ENCODE measurements at regions not wholly inside any gene's neighbourhood (a gene's known extent, or its start where the extent isn't known, plus 50 kb on each side); places are given as distances from the start of the nearest gene placed in this dataset.
"Not testable (repeated sequence)": the region's sequence is repeated elsewhere in the genome, so short reads cannot be mapped to it uniquely, and the experiment has no call there.

DNA sequence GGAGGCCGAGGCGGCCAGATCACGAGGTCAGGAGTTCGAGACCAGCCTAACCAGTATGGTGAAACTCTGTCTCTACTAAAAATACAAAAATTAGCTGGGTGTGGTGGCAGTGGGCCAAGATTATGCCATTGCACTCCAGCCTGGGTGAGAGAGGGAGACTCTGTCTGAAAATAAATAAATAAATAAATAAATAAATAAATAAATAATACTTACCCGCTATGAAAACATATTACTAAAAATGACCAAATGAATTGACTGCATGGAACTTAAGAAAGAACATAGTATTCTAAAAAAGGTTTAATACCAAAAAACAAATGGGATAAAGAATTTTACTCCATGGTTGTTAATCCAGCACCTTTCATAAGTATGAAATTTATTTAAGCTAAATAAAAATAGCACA, 305.0 kb downstream of the GATA3 start:
- Histone ChIP-seq H3K4me3 (ENCODE audit: low read length) (no peak overlapping the region), H3K36me3 (ENCODE audit: insufficient read depth, low read depth, low read length) (no peaks in the 10 kb centered on the region), H3K27ac (ENCODE audit: low read length) (no peak overlapping the region), H3K9me3 (ENCODE audit: insufficient read depth, low read depth, low read length) (no peaks in the 10 kb centered on the region), H3K9ac (ENCODE audit: low read depth, low read length) (no peak overlapping the region), H3K27me3 (ENCODE audit: insufficient read depth, low read length) (no peaks in the 10 kb centered on the region), H3K4me1 (ENCODE audit: insufficient read depth, low read length) (no peaks in the 10 kb centered on the region)

DNA sequence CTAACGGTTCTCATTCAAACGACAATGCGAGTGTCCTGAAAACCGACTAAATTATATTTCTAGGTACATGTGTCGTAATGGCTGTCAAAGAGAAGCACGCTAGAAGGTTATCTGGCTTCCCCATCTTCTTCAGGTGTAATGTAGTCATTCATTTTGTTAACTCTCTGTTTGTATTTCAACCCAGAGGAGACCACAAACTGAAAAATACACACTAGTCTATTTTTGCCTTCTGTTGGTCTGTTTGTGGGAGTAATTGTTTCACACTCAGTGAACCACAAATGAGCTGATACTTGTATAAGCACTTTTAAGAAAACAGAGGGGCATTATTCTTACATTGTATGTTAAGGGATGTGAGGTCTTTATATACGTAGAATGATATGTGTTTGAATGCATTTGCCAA, 305.9 kb downstream of the GATA3 start:
- H3K4me3 ChIP-seq (ENCODE audit: low read length): no peak overlapping the region
- no peak overlapping the region for H3K27ac ChIP-seq (ENCODE audit: low read length)
- no peaks in the 10 kb centered on the region for H3K36me3 ChIP-seq (ENCODE audit: insufficient read depth, low read depth, low read length)
- H3K9ac ChIP-seq (ENCODE audit: low read depth, low read length): no peak overlapping the region
- no peaks in the 10 kb centered on the region for H3K4me1 ChIP-seq (ENCODE audit: insufficient read depth, low read length)
- no peaks in the 10 kb centered on the region for H3K9me3 ChIP-seq (ENCODE audit: insufficient read depth, low read depth, low read length)
- H3K27me3 ChIP-seq (ENCODE audit: insufficient read depth, low read length): no peaks in the 10 kb centered on the region

DNA sequence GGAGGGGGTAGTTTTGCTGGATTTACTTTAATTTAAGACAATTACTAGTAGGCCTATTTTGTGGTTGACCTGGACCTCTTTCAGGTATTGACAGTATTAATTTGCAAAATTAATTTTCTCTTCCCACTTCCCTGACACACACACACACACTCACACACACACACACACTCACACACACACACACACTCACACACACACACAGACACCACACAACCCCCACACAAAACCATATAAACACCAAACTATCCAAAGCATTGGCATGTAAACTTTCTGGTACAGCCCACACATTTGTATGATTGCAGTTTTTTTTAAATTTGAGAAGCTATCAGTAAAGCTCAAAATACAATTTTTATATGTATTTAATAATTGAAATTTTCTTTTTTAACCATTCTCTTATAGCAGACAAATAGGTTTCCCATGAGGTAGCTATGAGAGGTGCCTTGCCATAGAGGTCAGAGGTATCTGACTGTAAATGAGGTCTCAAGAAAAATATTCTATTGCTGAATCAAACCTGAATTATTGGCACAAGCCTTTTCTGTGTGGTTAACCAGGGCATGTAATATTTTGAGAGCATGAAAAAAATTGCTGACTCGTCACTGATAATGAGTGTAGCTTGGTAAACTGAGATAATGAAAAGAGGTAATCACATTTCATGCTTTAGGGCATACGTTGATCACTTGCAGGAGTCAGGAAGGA, 306.5 kb downstream of the GATA3 start:
- no peaks in the 10 kb centered on the region for H3K4me1 ChIP-seq (ENCODE audit: insufficient read depth, low read length)

DNA sequence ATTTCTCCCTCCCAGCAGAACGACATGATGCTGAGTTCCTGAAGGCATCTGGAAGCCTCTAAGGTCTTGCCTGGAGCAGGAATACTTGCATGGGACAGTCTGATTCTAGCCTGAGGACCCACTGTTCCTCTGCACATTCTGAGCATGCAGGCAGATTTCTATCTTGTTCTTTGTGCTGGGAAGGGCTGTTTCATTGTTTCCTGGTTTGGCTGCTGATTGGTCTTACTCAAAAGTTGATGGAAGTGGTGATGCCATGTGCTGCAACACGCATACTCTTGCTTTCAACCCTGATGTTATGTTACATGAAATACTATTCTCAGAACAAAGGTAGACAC, 307.0 kb downstream of the GATA3 start:
- H3K4me3 ChIP-seq (ENCODE audit: low read length): no peak overlapping the region
- no peaks in the 10 kb centered on the region for H3K27me3 ChIP-seq (ENCODE audit: insufficient read depth, low read length)
- no peaks in the 10 kb centered on the region for H3K9me3 ChIP-seq (ENCODE audit: insufficient read depth, low read depth, low read length)
- H3K9ac ChIP-seq (ENCODE audit: low read depth, low read length): no peak overlapping the region
- H3K36me3 ChIP-seq (ENCODE audit: insufficient read depth, low read depth, low read length): no peaks in the 10 kb centered on the region
- H3K27ac ChIP-seq (ENCODE audit: low read length): no peak overlapping the region
- no peaks in the 10 kb centered on the region for H3K4me1 ChIP-seq (ENCODE audit: insufficient read depth, low read length)

More for the DNA sequence above, 306.5 kb downstream of the GATA3 start:
- Histone ChIP-seq H3K27me3 (ENCODE audit: insufficient read depth, low read length) (no peaks in the 10 kb centered on the region), H3K27ac (ENCODE audit: low read length) (no peak overlapping the region), H3K9me3 (ENCODE audit: insufficient read depth, low read depth, low read length) (no peaks in the 10 kb centered on the region), H3K4me3 (ENCODE audit: low read length) (no peak overlapping the region), H3K9ac (ENCODE audit: low read depth, low read length) (no peak overlapping the region), H3K36me3 (ENCODE audit: insufficient read depth, low read depth, low read length) (no peaks in the 10 kb centered on the region)

DNA sequence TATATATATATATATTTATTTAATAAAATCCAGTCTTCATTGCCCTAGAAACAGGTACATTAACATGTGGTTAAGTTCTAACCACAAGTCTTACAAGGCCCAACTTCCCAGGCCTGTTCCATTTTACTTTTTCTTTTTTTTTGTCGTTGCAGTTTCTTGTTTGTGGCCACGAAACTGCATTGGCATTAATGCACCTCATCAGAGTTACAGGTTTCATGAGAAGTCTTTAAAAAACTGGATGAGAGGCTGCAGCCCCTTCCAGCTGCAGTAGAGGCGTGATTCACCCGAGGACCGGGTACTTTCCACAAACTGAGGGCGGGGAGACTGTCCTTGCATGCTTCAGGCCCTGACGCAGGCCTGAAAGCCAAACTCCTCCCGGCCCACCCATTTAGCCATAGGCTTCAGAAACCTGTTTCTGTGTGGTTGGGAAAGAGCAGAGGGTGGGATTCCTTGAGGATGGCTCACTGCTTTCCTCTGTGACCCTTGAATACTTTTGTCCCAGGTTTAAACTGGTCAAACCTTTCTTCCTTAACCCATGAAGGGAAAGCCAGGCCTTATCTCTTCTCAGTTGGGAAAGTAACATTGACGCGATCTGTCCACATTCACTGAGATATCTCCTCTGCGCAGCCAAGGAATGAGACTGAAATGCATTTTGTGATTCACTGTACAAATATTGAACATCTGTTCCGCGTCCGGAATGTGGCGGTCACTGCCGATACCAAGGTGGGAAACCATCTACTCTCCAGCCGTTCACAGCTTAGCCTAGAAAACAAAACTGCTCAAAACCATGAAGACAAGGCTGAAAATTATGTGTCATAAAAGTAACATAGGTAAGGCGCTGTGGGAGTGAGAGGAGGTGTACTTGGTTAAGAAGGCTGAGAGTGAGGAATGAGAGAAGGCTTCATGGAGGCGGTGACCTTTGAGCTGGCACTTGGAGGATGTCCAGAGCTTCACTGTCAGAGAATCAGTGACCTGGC, 311.7 kb downstream of the GATA3 start:
- Histone ChIP-seq H3K9me3 (ENCODE audit: insufficient read depth, low read depth, low read length) (no peaks in the 10 kb centered on the region), H3K27me3 (ENCODE audit: insufficient read depth, low read length) (no peaks in the 10 kb centered on the region), H3K27ac (ENCODE audit: low read length) (no peak overlapping the region), H3K4me3 (ENCODE audit: low read length) (no peak overlapping the region), H3K9ac (ENCODE audit: low read depth, low read length) (no peak overlapping the region), H3K36me3 (ENCODE audit: insufficient read depth, low read depth, low read length) (no peaks in the 10 kb centered on the region), H3K4me1 (ENCODE audit: insufficient read depth, low read length) (no peaks in the 10 kb centered on the region)

DNA sequence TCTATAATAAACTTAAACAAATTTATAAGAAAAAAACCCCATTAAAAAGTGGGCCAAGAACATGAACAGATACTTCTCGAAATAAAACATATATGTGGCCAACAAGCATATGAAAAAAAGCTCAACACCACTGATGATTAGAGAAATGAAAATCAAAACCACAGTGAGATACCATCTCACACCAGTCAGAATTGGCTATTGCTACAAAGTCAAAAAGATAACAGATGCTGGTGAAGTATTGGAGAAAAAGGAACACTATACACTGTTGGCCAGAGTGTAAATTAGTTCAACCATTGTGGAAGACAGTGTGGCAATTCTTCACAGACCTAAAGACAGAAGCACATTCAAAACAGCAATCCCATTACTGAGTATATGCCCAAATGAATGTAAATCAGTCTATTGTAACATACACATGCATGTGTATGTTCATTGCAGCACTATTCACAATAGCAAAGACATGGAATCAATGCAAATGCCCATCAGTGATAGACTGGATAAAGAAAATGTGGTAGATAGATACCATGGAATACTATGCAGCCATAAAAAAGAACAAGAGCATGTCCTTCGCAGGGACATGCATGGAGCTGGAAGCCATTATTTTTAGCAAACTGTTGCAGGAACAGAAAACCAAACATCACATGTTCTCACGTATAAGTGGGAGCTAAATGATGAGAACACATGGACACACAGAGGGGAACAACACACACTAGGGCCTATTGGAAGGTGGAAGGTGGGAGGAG, 313.4 kb downstream of the GATA3 start:
- H3K4me3 ChIP-seq (ENCODE audit: low read length); H3K27ac ChIP-seq (ENCODE audit: low read length); H3K4me1 ChIP-seq (ENCODE audit: insufficient read depth, low read length); H3K36me3 ChIP-seq (ENCODE audit: insufficient read depth, low read depth, low read length); H3K9me3 ChIP-seq (ENCODE audit: insufficient read depth, low read depth, low read length); H3K9ac ChIP-seq (ENCODE audit: low read depth, low read length); H3K27me3 ChIP-seq (ENCODE audit: insufficient read depth, low read length): not testable (repeated sequence)

DNA sequence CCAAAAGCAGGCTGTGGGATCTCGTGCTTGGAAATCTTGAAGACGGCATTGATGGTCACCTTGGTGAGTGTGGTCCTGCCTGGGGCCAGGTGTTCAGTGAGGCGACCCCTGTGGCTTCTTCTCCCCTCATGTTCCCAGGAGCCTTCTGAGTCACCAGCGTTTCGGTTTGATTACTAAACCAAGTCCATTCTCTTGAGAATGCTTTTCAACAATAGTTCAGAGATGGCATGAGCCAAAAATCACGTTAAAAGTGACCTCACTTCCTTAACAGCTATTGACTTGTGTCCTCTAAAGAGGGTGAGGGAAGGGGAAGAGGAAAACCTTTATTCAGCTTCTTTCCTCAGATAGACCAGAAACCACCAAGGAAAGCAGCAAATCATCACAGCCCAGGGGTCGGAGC, 315.2 kb downstream of the GATA3 start:
- Histone ChIP-seq H3K36me3 (ENCODE audit: insufficient read depth, low read depth, low read length) (no peaks in the 10 kb centered on the region), H3K4me3 (ENCODE audit: low read length) (no peak overlapping the region), H3K4me1 (ENCODE audit: insufficient read depth, low read length) (no peaks in the 10 kb centered on the region), H3K27ac (ENCODE audit: low read length) (no peak overlapping the region), H3K27me3 (ENCODE audit: insufficient read depth, low read length) (no peaks in the 10 kb centered on the region), H3K9ac (ENCODE audit: low read depth, low read length) (no peak overlapping the region), H3K9me3 (ENCODE audit: insufficient read depth, low read depth, low read length) (no peaks in the 10 kb centered on the region)

DNA sequence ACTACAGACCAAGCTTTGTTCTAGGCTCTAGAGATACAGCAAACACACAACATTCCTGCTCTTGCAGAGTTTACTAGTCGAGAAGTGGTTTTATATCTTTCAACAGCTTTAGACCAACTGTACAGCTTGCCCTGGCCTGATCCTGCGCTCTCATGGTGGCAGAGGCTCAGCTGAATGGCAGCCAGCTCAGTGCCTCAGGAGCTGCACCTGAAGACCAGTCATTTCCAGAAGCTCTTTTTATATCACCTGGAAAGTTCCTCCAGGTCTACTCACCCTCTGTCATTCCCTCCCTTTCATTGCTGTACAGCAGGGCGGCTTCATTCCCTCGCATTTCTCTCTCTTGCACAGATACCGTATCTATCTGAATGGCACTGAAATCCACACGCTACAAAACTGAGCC, 319.8 kb downstream of the GATA3 start:
- H3K9me3 ChIP-seq (ENCODE audit: insufficient read depth, low read depth, low read length): no peaks in the 10 kb centered on the region

DNA sequence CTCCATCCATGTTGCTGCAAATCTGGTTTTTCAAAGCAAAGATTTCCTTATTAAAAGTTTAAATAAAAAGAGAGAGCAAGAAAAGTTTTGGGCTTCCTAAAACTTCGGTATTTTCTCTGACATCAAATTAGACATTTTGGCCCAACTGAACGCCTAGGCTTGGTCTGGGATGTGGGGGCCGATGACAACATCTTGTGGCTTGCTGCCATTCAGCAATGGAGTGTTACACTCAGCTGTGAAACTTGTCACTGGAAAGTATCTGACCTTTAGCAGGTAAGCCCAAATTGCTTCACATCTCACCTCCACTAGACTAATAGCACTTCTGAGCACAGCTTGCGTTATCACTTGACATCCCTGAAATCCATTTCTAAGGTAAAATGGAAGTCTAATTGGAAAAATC, 320.6 kb downstream of the GATA3 start:
- Histone ChIP-seq H3K36me3 (ENCODE audit: insufficient read depth, low read depth, low read length) (no peaks in the 10 kb centered on the region), H3K4me3 (ENCODE audit: low read length) (no peak overlapping the region), H3K27ac (ENCODE audit: low read length) (no peak overlapping the region), H3K9me3 (ENCODE audit: insufficient read depth, low read depth, low read length) (no peaks in the 10 kb centered on the region), H3K4me1 (ENCODE audit: insufficient read depth, low read length) (peaks cover 5% of the 10 kb centered on the region; the same call in 1 of the 2 replicates), H3K9ac (ENCODE audit: low read depth, low read length) (no peak overlapping the region), H3K27me3 (ENCODE audit: insufficient read depth, low read length) (no peaks in the 10 kb centered on the region)

More for the DNA sequence above, 319.8 kb downstream of the GATA3 start:
- no peaks in the 10 kb centered on the region for H3K36me3 ChIP-seq (ENCODE audit: insufficient read depth, low read depth, low read length)
- H3K9ac ChIP-seq (ENCODE audit: low read depth, low read length): no peak overlapping the region
- peaks cover 5% of the 10 kb centered on the region; the same call in 1 of the 2 replicates for H3K4me1 ChIP-seq (ENCODE audit: insufficient read depth, low read length)
- H3K4me3 ChIP-seq (ENCODE audit: low read length): no peak overlapping the region
- H3K27ac ChIP-seq (ENCODE audit: low read length): no peak overlapping the region
- H3K27me3 ChIP-seq (ENCODE audit: insufficient read depth, low read length): no peaks in the 10 kb centered on the region

DNA sequence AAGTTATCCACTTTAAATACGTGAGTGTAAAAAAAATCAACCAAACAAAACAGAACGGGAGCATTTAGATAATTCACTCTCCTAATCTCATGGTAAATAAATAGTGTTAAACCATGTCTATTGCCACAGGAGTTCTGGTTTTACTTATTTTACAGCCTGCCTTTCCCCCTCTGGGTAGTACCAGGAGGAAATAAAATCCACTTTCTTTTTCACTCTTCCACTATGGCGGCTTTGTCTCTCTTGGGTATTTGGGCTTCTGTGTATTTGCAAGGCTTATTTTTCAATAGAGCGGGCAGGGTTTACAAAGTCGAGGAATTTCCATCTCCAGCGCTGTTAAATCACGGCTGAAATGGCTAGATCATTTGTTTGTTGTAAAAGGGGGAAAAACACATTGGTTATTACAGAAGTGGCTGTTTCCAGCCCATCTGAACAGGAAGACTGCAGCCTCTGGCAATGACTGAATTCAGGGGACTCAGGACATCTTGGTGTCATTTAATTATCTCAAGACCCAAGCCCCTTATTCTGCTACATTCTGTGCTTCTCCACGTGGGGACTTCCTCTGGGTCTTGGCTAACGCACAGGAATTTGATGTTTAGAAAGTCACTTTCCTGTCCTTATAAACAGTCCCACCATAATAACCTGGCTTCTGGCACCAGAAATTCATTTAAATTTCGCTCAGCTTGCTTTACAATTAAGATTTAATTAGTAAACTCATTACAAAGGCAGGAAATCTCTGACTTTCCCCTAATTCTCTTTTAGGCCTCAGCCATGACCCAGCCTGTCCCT, 323.9 kb downstream of the GATA3 start:
- H3K4me1 ChIP-seq (ENCODE audit: insufficient read depth, low read length): peaks cover 5% of the 10 kb centered on the region; the same call in 1 of the 2 replicates
- no peak overlapping the region for H3K9ac ChIP-seq (ENCODE audit: low read depth, low read length)
- no peak overlapping the region for H3K4me3 ChIP-seq (ENCODE audit: low read length)
- H3K27ac ChIP-seq (ENCODE audit: low read length): no peak overlapping the region
- no peaks in the 10 kb centered on the region for H3K9me3 ChIP-seq (ENCODE audit: insufficient read depth, low read depth, low read length)
- H3K27me3 ChIP-seq (ENCODE audit: insufficient read depth, low read length): no peaks in the 10 kb centered on the region
- H3K36me3 ChIP-seq (ENCODE audit: insufficient read depth, low read depth, low read length): no peaks in the 10 kb centered on the region
